Activated CD4-positive, alpha-beta T cell treated with anti-CD3 and anti-CD28 coated beads for 48 hours (primary cell): ENCODE measurements at regions not wholly inside any gene's neighbourhood (a gene's known extent, or its start where the extent isn't known, plus 50 kb on each side); places are given as distances from the start of the nearest gene placed in this dataset.
"Not testable (repeated sequence)": the region's sequence is repeated elsewhere in the genome, so short reads cannot be mapped to it uniquely, and the experiment has no call there.

Experiments used
- DNase-seq: peaks from one replicate; pipeline ENCODE4 v3.0.0-alpha.2; 2020

DNA sequence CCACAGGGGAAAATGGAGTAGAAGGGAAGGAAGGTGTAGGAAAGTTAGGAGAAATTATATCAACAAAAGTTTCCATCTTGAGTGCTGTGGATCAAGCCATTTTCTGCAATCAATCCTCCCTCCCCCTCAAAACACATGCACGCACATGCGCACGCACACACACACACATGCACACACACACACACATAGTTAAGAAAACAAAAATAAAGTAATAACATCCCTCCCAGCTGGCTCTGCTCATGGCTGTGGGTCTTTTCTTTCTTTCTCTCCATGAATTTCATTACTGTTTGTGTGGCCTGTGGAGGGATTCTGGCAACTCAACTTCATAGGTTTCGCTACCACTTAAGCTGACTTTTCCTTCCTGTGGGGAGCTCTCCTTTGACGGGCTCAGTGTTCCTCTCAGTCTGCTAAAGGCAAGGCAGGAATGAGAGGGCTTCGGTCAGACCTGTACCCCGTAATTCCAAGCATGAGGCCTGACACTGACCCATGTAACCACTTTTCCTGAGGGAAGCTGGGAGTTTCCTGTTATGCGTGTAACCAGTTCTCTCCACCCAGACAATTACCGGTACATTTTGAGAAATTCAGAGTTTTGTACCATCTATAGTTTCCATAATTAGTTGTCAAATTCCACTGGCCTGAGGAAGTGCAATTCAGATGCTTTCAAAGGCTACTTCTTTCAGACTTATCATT, 79.8 kb downstream of the ZNF92 start:
- DNase-seq, result no peak

DNA sequence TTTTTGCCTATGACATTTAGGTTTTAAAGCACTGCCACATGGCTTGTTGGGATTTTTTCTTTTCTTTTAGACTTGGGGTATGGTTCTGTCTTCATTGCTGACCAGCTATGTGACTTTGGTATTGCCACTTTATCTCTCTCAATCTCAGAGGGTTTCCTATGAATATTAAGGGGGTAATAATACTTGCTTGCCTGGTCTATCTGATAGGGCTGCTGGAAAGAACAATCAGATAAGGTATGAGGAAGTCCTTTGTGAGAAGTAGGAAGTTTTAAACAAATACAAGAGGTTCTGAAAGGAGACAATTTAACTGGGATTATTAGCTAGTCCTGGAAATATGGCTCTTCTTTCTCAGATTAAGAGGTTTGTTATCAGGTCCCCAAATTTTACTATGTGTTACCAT, 80.8 kb downstream of the ZNF92 start:
- no peak for DNase-seq

DNA sequence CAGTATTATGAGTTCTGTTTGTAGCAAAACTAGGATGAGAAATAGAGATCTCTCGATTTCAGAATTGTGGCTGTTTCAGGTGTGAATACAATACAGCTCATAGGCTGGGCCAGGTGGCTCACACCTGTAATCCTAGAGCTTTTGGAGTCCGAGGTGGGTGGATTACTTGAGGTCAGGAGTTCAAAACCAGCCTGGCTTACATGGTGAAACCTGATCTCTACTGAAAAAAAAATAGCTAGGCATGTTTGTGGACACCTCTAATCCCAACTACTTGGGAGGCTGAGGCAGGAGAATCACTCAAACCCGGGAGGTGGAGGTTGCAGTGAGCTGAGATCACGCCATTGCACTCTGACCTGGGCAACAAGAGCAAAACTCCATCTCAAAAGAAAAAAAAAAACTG, 81.4 kb downstream of the ZNF92 start:
- not testable (repeated sequence) for DNase-seq

DNA sequence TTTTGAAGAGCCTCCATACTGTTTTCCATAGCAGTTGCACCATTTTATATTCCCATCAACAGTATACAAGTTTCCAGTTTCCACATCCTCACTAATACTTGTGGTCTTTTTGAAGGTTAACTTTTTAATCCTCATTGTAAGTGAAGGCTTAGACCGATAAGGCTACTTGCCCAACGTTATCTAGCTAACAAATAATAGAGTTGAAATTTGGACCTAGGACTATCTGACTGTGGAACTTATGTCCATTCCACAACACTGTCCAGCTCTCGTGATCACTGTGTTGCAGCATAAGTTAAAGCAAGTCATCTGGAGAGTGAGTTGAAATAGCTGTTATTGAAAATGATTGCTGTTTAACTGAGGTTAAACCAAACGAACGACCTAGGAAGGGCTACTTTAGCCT, 84.0 kb downstream of the ZNF92 start:
- DNase-seq, result no peak

DNA sequence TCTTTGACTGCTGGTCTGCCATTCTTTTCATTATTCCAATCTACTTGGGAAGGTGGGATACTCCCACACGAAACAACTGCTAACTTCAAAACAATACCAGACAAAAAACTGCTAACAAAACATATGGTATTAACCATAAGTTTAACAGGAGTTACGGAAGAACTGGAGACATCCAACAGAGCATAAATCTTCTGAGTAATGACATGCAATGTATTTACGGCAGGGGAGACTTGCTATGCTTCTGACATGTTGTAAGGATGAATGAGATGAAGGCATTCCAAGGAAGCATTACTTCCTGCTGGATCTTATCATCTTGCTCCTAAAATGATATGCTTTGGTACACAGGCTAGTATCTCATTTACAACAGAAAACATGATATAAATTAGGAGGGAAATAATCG, 85.8 kb downstream of the ZNF92 start:
- DNase-seq, result no peak

DNA sequence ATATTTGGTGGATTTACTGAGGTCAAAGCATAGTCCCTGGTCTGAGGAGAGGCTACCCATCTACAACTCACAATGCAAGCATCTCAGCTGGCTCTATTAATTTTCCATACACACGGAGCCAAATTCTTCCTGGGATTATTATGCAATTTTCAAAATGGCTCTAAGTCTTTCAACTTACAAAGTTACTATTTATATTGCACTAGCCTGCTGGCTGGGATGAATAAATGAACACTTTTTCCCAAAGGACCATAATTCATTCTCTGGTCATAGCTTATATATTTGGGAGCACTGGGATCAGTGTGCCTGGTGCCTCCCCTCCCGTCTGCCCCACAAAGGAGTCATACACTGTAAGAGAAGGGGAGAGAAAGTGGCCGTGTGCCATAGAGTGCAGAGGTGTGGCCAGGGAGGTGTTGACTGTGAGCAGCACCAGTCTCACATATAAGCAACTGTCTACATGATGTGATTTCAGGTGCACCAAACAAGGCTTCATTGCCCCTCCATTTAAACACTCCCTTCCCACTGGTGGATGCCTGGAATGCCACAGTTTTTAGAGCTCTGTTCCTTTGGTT, 88.6 kb downstream of the ZNF92 start:
- DNase-seq, result no peak

DNA sequence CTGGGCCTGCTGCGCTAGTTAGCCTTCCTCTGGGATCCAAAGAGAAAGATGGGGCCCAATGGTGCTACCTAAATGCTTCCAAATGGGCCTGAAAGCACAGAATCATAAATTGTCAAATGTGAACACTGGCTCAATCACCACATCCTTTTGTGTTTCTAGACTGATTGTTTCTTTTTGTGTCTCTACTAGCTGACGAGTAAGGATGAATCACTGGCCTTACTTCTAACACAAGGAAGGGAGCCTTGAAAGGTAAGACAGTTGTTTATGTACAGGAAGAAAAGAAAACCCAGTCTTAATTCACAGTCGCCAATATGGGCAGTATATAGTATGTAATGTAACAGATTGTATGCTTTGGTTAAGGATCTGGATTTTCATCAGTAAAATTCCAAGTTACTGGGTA, 89.5 kb downstream of the ZNF92 start:
- no peak for DNase-seq

DNA sequence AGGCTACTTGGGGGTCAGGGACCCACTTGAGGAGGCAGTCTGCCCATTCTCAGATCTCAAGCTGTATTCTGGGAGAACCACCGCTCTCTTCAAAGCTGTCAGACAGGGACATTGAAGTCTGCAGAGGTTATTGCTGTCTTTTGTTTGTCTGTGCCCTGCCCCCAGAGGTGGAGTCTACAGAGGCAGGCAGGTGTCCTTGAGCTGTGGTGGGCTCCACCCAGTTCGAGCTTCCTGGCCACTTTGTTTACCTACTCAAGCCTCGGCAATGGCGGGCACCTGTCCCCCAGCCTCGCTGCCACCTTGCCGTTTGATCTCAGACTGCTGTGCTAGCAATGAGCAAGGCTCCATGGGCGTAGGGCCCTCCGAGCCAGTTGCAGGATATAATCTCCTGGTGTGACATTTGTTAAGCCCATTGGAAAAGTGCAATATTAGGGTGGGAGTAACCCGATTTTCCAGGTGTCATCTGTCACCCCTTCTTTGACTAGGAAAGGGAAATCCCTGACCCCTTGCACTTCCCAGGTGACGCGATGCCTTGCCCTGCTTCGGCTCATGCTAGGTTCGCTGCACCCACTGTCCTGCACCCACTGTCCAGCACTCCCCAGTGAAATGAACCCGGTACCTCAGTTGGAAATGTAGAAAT, 96.4 kb downstream of the ZNF92 start:
- DNase-seq, result not testable (repeated sequence)

DNA sequence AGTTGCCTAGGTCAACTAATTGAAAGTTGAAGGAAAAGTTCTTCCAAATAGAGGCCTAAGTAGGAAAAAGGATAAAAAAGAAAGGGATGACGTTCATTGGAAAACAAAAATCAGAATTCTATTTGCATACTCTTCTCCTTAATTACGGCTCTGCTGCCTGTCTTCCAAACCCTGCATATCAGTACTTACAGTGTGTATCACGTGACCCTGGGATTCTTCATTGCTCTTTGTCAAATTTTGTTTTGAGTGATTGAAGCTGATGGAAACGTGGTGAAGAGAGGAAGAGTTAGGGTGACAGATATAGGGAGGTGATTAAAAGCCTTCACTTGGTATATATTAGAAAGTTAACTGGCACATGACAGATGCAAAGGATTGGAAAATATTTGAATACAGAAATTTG, 97.9 kb downstream of the ZNF92 start:
- no peak for DNase-seq

DNA sequence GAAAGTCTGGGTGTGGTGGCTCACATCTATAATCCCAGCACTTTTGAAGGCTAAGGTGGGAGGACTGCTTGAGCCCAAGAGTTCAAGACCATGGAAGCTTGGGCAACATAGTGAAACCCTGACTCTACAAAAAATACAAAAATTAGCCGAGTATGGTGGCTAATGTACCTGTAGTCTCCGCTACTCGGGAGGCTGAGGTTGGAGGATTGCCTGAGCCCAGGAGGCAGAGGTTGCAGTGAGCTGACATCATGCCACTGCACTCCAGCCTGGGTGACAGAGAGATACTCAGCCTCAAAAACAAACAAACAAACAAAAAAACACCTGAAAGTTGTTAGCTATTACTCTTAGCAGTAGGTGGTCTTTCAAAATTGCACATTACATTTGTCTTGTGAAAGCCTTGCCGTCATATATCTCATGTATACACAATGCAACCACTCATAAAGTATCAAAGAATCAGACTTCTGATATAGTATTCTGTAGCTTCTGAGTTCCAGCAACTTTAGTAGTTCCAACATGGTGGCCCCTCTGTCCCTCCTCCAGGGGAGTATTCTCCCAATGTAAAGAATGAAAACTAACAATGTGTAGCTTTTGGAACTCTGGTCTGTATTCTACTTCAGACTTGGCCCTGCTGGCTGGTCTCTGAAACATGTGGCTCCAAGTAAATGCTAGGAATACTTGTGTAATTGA, 101.5 kb downstream of the ZNF92 start:
- no peak for DNase-seq

DNA sequence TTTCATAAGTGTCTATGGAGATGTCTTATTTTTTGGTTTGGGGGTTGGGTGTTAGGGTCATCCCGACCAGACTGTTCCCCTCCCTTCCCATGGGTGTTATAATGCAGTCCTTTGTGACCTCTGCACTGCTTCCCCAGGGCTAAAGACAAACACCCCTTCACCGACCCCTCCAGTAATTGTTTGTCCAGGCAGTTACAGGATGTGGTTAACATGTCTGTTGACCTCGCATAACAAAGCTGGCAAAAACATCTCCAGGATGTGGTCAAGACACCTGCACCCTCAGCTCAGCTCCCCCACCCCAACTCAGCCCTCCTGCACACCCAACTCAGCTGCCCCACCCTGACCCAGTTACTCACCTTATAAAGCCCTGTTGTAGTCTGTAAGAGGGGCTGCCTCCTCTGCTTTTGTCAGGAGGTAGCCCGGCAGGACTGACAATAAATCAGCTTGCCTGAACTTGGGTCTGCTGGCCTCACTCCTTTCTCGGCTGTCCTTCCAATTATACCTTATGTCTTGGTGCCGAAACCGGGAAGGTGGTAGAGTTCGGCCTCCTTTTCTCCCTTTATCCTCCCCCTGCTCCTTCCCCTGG, 102.2 kb downstream of the ZNF92 start:
- peak; percentile 3 for DNase-seq

DNA sequence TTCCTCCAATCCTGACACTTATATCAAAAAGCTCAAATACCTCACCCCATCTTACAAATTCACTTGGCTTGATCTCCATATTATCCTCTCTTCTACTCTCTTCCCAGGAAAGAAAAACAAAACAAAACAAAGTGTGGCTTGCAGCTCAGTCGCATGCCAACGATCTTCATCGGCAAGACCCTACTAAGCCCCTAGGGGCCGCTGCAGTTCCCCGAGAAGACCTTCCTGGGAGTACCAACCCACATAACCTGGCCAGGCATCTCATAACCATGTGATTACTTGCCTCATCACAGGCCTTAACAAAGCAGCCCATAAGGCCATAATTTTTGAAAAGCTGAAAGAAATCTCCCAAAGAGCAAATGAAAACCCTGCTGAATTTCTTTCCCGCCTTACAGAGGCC, 103.7 kb downstream of the ZNF92 start:
- DNase-seq, result peak; percentile 29

DNA sequence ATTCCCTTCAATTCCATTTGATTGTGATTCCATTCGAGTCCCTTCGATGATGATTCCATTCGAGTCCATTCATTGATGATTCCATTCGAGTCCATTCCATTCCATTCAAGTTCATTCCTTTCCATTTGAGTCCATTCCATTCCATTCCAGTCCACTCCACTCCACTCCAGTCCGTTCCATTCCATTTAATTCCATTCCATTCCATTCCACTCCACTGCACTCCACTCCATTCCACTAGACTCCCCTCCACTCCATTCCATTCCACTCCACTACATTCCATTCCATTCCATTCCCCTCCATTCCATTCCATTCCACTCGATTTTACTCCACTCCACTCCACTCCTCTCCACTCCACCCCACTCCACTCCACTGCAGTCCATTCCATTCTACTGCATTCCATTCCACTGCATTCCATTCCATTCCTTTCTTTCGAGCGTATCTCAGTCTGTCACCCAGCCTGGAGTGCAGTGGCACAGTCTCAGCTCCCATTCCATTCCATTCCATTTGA, 115.7 kb downstream of the ZNF92 start:
- DNase-seq, result no peak

DNA sequence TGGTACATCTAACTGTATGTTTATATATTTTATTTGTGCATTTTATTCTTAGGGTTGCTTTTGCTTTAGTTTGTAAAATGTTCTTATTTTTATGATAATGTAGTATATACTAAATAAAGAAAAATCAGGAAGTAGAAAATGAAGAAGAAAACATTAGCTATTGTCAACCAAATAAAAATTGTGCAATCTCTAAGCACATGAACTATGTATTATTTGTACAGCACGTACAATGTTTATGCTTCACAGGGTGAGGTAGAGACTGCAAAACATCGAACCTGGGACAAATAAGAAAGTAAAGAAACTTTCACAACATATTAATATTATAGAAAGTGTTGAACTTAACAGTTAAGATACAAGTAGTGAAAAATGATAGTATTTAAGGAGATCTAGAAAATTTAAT, 123.0 kb downstream of the ZNF92 start:
- DNase-seq, result not testable (repeated sequence)

DNA sequence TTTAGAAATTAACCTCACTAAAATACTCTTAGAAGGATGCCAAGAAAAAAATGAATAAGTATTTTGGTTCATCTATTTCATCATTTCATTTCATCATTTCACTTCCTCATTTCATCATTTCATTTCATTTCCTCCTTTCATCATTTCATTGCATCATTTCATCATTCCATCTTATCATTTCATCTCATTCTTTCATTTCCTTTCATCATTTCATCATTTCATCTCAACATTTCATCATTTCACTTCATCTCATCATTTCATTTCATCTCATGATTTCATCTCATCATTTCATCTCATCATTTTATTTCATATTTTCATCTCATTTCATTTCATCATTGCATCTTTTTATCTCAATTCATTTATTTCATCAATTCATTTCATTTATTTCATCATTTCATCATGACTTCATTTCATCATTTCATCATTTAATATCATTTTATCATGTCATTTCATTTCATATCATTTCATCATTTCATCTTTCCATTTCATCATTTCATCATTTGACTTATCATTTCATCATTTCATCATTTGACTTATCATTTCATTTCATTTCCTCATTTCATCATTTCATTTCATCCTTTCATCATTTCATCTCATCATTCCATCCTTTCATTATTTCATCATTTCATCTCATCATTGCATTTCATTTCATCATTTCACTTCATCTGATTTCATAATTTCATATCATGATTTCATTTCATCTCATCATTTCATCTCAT, 129.9 kb downstream of the ZNF92 start:
- no peak for DNase-seq

DNA sequence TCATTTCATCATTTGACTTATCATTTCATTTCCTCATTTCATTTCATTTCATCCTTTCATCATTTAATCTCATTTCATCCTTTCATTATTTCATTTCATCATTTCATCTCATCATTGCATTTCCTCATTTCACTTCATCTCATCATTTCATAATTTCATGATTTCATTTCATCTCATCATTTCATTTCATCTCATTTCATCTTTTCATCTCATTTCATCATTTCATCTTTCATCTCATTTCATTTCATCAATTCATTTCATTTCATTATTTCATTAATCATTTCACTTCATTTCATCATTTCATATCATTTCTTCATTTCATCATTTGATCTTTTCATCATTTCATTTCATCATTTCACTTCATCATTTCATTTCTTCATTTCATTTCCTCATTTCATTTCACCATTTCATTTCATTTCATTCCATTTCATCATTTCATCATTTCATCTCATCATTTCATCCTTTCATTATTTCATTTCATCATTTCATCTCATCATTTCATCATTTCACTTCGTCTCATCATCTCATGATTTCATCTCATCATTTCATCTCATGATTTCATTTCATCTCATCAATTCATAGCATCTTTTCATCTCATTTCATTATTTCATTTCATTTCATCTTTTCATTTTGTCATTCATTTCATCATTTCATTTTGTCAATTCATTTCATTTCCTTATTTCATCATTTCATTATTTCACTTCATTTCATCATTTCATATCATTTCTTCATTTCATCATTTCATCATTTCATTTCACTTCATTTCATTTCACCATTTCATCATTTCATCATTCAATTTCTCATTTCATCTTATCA, 131.1 kb downstream of the ZNF92 start:
- DNase-seq, result not testable (repeated sequence)

DNA sequence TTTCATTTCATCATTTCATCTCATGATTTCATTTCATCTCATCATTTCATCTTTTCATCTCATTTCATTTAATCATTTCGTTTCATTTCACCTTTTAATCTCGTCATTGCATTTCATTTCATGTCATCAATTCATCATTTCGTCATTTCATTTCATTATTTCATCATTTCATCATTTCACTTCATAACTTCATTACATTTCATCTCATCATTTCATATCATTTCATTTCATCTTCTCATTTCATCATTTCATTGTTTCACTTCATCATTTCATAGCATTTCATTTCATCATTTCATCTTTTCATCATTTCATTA, 131.6 kb downstream of the ZNF92 start:
- DNase-seq, result not testable (repeated sequence)

DNA sequence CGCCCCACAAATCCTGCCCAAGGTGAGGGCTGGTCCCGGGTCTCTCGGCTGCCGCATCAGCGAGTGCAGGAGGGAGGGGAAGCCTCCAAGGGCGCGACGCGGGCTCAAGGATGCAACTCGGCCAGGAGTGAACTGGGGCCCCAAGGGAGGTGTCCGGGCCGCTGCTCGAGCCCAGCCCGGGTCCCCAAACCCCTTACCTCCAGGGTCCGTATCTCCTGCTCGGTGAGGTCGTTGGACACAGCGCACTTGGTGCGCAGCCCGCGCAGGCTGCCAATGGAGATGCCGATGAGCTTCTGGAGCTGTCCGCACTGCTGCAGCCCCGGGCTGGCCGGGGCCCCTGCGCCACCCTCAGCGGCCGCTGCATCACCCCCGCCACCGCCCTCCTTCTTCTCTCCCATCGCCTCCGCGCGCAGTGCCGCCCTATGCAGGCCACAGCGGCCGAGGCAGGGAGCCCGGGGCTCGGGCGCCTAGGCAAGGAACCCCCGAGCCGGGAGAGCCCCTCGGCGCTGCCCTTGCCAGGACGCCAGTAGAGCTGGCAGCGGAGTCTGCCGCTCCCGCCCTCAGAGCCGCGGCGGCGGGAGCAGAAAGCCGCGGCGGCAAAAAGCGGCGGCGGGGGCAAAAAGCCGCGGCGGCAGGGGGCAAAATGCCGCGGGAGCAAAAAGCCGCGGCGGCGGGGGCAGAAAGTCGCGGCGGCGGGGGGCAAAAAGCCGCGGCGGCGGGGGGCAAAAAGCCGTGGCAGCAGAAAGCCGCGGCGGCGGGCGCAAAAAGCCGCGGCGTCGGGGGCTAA, 135.1 kb downstream of the ZNF92 start:
- DNase-seq, result not testable (repeated sequence)

DNA sequence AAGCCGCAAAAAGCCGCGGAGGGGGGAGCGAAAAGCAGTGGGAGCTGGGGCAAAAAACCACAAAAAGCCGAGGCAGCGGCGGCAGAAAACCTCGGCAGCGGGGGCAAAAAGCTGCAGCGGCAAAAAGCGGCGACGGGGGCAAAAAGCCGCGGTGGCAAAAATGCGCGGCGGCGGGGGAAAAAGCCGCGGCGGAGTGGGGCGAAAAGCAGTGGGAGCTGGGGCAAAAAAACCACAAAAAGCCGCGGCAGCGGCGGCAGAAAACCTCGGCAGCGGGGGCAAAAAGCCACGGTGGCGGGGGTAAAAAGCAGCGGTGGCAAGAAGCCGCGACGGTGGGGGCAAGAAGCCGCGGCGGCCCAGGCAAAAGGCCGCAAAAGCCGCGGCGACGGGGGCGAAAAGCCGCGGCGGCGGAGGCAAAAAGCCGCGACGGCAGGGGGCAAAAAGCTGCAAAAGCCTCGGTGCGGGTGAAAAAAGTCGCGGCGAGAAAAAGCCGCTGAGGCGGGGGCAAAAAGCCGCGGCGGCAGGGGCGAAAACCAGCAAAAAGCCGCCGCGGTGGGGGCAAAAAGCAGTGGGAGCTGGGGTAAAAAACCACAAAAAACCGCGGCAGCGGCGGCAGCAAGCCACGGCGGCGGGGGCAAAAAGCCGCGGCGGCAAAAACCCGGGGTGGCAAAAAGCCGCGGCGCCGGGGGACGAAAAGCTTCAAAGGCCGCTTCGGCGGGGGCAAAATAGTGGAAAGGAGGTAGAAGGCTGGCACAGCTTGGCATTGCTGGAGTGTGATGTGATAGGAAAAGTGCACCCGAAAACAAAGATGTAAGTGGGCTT, 135.9 kb downstream of the ZNF92 start:
- no peak for DNase-seq

DNA sequence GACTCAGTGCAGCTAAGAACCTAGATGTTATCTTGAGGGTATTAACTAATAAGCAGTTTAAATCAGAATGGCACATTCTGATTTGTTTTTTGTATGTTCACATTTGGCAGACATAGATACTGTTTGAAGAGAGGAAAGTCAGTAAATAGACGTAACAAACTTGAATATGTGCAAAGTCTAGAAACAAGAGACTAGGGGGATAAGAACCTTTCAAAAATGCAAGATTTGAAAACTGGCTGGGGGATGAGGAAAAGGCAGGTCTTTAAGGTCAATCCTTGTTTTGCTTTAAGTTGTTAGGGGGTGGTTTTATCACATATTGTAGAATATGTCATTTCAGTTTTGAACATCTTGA, 136.5 kb downstream of the ZNF92 start:
- DNase-seq, result not testable (repeated sequence)
